Endothelial cell of umbilical vein (primary cell): ENCODE measurements at regions not wholly inside any gene's neighbourhood (a gene's known extent, or its start where the extent isn't known, plus 50 kb on each side); places are given as distances from the start of the nearest gene placed in this dataset.

Experiments used
- BruUV-seq: library from RNA; stranded (reverse); fragments of 400-500 nt; replicated peaks from 2 replicates; lab custom pipeline; 2021; lab: Mats Ljungman, UMichigan
- CTCF ChIA-PET: fragments of 300-600, 350-600 bp; sonication (Branson Sonifier 250); formaldehyde crosslinking; loops from one replicate; lab custom pipeline; 2021; ENCODE audit warnings: antibody characterized with exemption, inconsistent platforms; lab: Charles Lee
- POLR2A ChIA-PET: fragments of 300-600, 350-600 bp; sonication (Branson Sonifier 250); formaldehyde crosslinking; loops from one replicate; lab custom pipeline; 2021; ENCODE audit warnings: antibody characterized with exemption, inconsistent platforms; lab: Charles Lee
- DNase-seq: peaks from one replicate; pipeline ENCODE4 v3.0.0-alpha.2; 2011; ENCODE audit warnings: low read depth, low spot score
- FAIRE-seq: peaks from 2 replicates; lab custom pipeline; 2011; peaks lifted over from hg19 to GRCh38; lab: Jason Lieb, UNC
- H2AFZ ChIP-seq: 2 replicates; pipeline ENCODE4 v1.6.0; 2012; ENCODE audit warnings: low read depth, low read length, control low read depth, inconsistent platforms
- H3K27ac ChIP-seq: 2 replicates; pipeline ENCODE4 v1.5.1; 2011; ENCODE audit warnings: low read depth, mild to moderate bottlenecking, control low read depth, low read length, moderate library complexity; ENCODE audit not compliant: insufficient read depth
- H3K27me3 ChIP-seq, 2 experiments: 2 replicates each; pipeline versions ENCODE4 v1.6.0 to v1.6.1; 2011; ENCODE audit warnings: low read length in 2 of 2, mixed read lengths in 1 of 2; ENCODE audit not compliant: control insufficient read depth in 2 of 2, insufficient read depth in 2 of 2
- H3K36me3 ChIP-seq, 2 experiments: 2 replicates in 1 of 2; 3 replicates in 1 of 2; pipeline ENCODE4 v1.5.1; 2011; ENCODE audit warnings: low read length in 2 of 2, mild to moderate bottlenecking in 1 of 2, moderate library complexity in 1 of 2; ENCODE audit not compliant: control insufficient read depth in 2 of 2, insufficient read depth in 2 of 2; ENCODE audit errors: extremely low read depth in 1 of 2
- H3K4me1 ChIP-seq: 3 replicates; pipeline ENCODE4 v1.5.1; 2011; ENCODE audit warnings: mild to moderate bottlenecking, low read length; ENCODE audit not compliant: control insufficient read depth, insufficient read depth; ENCODE audit errors: extremely low read depth
- H3K4me2 ChIP-seq: 2 replicates; pipeline ENCODE4 v1.6.1; 2011; ENCODE audit warnings: low read length, control low read depth, mixed read lengths; ENCODE audit not compliant: insufficient read depth
- H3K4me3 ChIP-seq, 3 experiments: fragments of 200-600 bp in 1 of 3; sonication (generic), shearing (Covaris generic) in 1 of 3; replicated peaks in 1 of 3; 2 replicates each; pipeline ENCODE4 v1.5.1; 2011 to 2016; ENCODE audit warnings: control low read depth in 3 of 3, low read length in 3 of 3, mild to moderate bottlenecking in 2 of 3, inconsistent platforms in 1 of 3, low read depth in 1 of 3, moderate library complexity in 1 of 3; ENCODE audit not compliant: insufficient read depth in 1 of 3
- H3K79me2 ChIP-seq: 2 replicates; pipeline ENCODE4 v1.6.0; 2012; ENCODE audit warnings: low read length, inconsistent platforms; ENCODE audit not compliant: control insufficient read depth, insufficient read depth
- H3K9ac ChIP-seq: replicated peaks from 2 replicates; pipeline ENCODE3; 2011; ENCODE audit warnings: low read length, control low read depth; ENCODE audit not compliant: insufficient read depth; ENCODE audit errors: extremely low read depth
- H3K9me1 ChIP-seq: replicated peaks from 3 replicates; pipeline ENCODE4 v1.6.0; 2011; ENCODE audit warnings: mild to moderate bottlenecking, low read length; ENCODE audit not compliant: control insufficient read depth, insufficient read depth; ENCODE audit errors: extremely low read depth
- H3K9me3 ChIP-seq: replicated peaks from 2 replicates; pipeline ENCODE4 v1.5.1; 2012; ENCODE audit warnings: low read length, inconsistent platforms; ENCODE audit not compliant: control insufficient read depth, insufficient read depth
- H4K20me1 ChIP-seq: replicated peaks from 2 replicates; pipeline ENCODE3; 2011; ENCODE audit warnings: mild to moderate bottlenecking, low read length; ENCODE audit not compliant: control insufficient read depth, insufficient read depth; ENCODE audit errors: extremely low read depth
- EZH2 ChIP-seq: IDR thresholded peaks from 2 replicates; pipeline ENCODE4 v1.6.1; 2012; ENCODE audit warnings: borderline replicate concordance, low read depth, mild to moderate bottlenecking, moderate library complexity, low read length, inconsistent platforms; ENCODE audit not compliant: severe bottlenecking
- FOS ChIP-seq: IDR thresholded peaks from 2 replicates; pipeline ENCODE4 v1.6.1; 2011; ENCODE audit warnings: mild to moderate bottlenecking, low read length, moderate library complexity, borderline replicate concordance; ENCODE audit not compliant: insufficient read depth
- GATA2 ChIP-seq: IDR thresholded peaks from 2 replicates; pipeline ENCODE4 v1.7.0; 2011; ENCODE audit warnings: low read depth, mild to moderate bottlenecking, moderate library complexity, mixed read lengths, low read length; ENCODE audit not compliant: insufficient read length, insufficient read depth
- JUN ChIP-seq: IDR thresholded peaks from 2 replicates; pipeline ENCODE4 v1.6.1; 2011; ENCODE audit warnings: borderline replicate concordance, low read depth; ENCODE audit not compliant: insufficient read length, insufficient read depth
- MYC ChIP-seq: IDR thresholded peaks from one replicate; pipeline ENCODE4 v1.6.1; 2011; ENCODE audit warnings: mild to moderate bottlenecking, low read depth, low read length
- POLR2A ChIP-seq: IDR thresholded peaks from 2 replicates; pipeline ENCODE4 v1.6.1; 2012; ENCODE audit warnings: low read depth, mild to moderate bottlenecking, control low read depth, low read length
- POLR2AphosphoS5 ChIP-seq: IDR thresholded peaks from 2 replicates; pipeline ENCODE4 v1.6.1; 2012; ENCODE audit warnings: low read depth, mild to moderate bottlenecking, control low read depth, low read length, moderate library complexity; ENCODE audit not compliant: insufficient read depth
- dilution Hi-C: fragments of 300-500 bp; cut with MboI; formaldehyde crosslinking; loops from one replicate; pipeline ENCODE4 v1.15.0; 2019; ENCODE audit warnings: low sequenced_read_pairs; ENCODE audit not compliant: extremely low pct_ligation_motif_present
- intact Hi-C: fragments of 100-400 bp; cut with micrococcal nuclease; formaldehyde crosslinking; loops from one replicate; pipeline ENCODE4 v1.10.0; 2022
- TF ChIP-seq, protein P1 (sequence below): IDR thresholded peaks from 2 replicates; pipeline ENCODE4 v1.6.1; 2011; ENCODE audit not compliant: insufficient read depth, insufficient read length
- TF ChIP-seq, protein P2 (sequence below), 2 donors: IDR thresholded peaks; 1 replicate in 1 of 2; 2 replicates in 1 of 2; pipeline ENCODE4 v1.5.1; 2011; ENCODE audit warnings: low read length in 2 of 2, mild to moderate bottlenecking in 2 of 2, moderate library complexity in 2 of 2, control low read depth in 1 of 2, inconsistent platforms in 1 of 2, low read depth in 1 of 2; ENCODE audit not compliant: insufficient read depth in 1 of 2; ENCODE audit errors: extremely low read depth in 1 of 2

DNA sequence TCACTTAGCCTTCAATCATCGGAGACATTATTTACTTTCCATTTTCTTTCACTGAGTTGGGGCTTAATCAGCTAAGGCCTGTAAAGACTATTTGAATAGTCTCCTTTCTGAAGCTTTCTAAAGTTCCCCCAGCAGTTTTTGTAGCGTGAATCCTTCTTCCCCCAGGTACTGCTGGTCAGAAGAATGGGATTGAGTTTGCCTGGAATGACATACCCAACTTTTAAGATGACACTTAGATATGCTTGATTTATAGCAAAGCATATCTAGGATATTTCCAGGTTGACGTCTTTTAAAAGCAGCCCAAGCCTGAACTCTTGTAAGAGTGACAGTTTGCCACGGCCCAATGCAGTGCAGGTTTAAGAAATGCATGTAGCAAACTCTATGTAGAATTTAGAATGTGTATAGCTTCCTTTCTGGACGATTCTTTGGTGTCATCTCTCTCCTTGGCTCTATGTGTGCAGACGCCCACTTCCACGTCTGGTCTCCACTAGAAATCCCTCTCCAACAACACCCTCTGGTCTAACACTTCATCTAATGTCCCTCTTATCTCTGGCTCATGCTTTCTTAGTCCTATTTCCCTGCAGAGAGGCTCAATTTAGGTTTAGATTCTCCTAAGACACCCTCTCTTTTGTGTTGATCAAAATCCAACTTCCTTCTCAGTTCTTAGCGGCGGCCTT, 175.0 kb upstream of the CYRIA start:
- no peaks in the 10 kb centered on the region for H3K36me3 ChIP-seq

More for the DNA sequence above, 175.0 kb upstream of the CYRIA start:
- dilution Hi-C loops (no loop called here), intact Hi-C loops (no loop called here)
- BruUV-seq: no TSS peak
- POLR2A ChIA-PET: no interaction called here
- Histone ChIP-seq H3K9ac (no peak overlapping the region), H3K27ac (no peak overlapping the region), H3K79me2 (no peaks in the 10 kb centered on the region), H3K27me3 (no peaks in the 10 kb centered on the region), H3K9me1 (no peaks in the 10 kb centered on the region), H3K9me3 (no peaks in the 10 kb centered on the region), H3K4me3 (no peak overlapping the region), H3K4me1 (no peaks in the 10 kb centered on the region), H3K4me2 (no peak overlapping the region), H2AFZ (no peak overlapping the region), H4K20me1 (no peaks in the 10 kb centered on the region)
- TF ChIP-seq GATA2 (no peak), MYC (no peak), JUN (no peak), POLR2AphosphoS5 (no peak), FOS (no peak), EZH2 (no peak), POLR2A (no peak)
- TF ChIP-seq, protein P1, sequence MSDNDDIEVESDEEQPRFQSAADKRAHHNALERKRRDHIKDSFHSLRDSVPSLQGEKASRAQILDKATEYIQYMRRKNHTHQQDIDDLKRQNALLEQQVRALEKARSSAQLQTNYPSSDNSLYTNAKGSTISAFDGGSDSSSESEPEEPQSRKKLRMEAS: no peak
- TF ChIP-seq, protein P2, sequence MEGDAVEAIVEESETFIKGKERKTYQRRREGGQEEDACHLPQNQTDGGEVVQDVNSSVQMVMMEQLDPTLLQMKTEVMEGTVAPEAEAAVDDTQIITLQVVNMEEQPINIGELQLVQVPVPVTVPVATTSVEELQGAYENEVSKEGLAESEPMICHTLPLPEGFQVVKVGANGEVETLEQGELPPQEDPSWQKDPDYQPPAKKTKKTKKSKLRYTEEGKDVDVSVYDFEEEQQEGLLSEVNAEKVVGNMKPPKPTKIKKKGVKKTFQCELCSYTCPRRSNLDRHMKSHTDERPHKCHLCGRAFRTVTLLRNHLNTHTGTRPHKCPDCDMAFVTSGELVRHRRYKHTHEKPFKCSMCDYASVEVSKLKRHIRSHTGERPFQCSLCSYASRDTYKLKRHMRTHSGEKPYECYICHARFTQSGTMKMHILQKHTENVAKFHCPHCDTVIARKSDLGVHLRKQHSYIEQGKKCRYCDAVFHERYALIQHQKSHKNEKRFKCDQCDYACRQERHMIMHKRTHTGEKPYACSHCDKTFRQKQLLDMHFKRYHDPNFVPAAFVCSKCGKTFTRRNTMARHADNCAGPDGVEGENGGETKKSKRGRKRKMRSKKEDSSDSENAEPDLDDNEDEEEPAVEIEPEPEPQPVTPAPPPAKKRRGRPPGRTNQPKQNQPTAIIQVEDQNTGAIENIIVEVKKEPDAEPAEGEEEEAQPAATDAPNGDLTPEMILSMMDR (IDR thresholded peaks at IDR 0.05; ENCODE audit: extremely low read depth in 1 of 2, insufficient read depth in 1 of 2, low read depth in 1 of 2, low read length in 2 of 2): no peak
- CTCF ChIA-PET: no interaction called here
- DNase-seq (no peak), FAIRE-seq (no peak)
